HG03575 (cell line): ENCODE measurements at regions not wholly inside any gene's neighbourhood (a gene's known extent, or its start where the extent isn't known, plus 50 kb on each side); places are given as distances from the start of the nearest gene placed in this dataset.
"Not testable (repeated sequence)": the region's sequence is repeated elsewhere in the genome, so short reads cannot be mapped to it uniquely, and the experiment has no call there.

Experiments used
- ATAC-seq: cut with Tn5 transposase; IDR thresholded peaks from one replicate; pipeline ENCODE4 v1.9.1; 2021; ENCODE audit not compliant: unreplicated experiment, insufficient number of reproducible peaks, low FRiP score; ENCODE audit errors: extremely low read depth

- ATAC-seq, result no peak
Observed at GRCh38 chr18:28743115-28743514, 566.2 kb upstream of the CDH2 start.

GRCh38 chr18:28740575-28740974 is 563.6 kb upstream of the CDH2 start:
- no peak for ATAC-seq

GRCh38 chr18:28736951-28737350 is 560.0 kb upstream of the CDH2 start:
- no peak for ATAC-seq

GRCh38 chr18:28736223-28736622 is 559.3 kb upstream of the CDH2 start:
- no peak for ATAC-seq

GRCh38 chr18:28735731-28736130 is 558.8 kb upstream of the CDH2 start:
- no peak for ATAC-seq

- no peak for ATAC-seq
Observed at GRCh38 chr18:28729321-28729720, 552.4 kb upstream of the CDH2 start.

- ATAC-seq, result no peak
Observed at GRCh38 chr18:28728891-28729290, 552.0 kb upstream of the CDH2 start.

GRCh38 chr18:28727189-28727588 is 550.3 kb upstream of the CDH2 start:
- not testable (repeated sequence) for ATAC-seq

- ATAC-seq, result no peak
Observed at GRCh38 chr18:28725876-28726275, 548.9 kb upstream of the CDH2 start.

- no peak for ATAC-seq
Observed at GRCh38 chr18:28723506-28723905, 546.6 kb upstream of the CDH2 start.

GRCh38 chr18:28718696-28719095 is 541.8 kb upstream of the CDH2 start:
- no peak for ATAC-seq

GRCh38 chr18:28716338-28716737 is 539.4 kb upstream of the CDH2 start:
- no peak for ATAC-seq

GRCh38 chr18:28715206-28715605 is 538.3 kb upstream of the CDH2 start:
- ATAC-seq, result no peak

GRCh38 chr18:28714498-28714897 is 537.6 kb upstream of the CDH2 start:
- no peak for ATAC-seq

GRCh38 chr18:28712796-28713425 is 536.0 kb upstream of the CDH2 start:
- no peak for ATAC-seq

GRCh38 chr18:28712172-28712571 is 535.2 kb upstream of the CDH2 start:
- ATAC-seq, result no peak

GRCh38 chr18:28711096-28711495 is 534.2 kb upstream of the CDH2 start:
- no peak for ATAC-seq

GRCh38 chr18:28707006-28707405 is 530.1 kb upstream of the CDH2 start:
- no peak for ATAC-seq

- no peak for ATAC-seq
Observed at GRCh38 chr18:28706397-28706796, 529.5 kb upstream of the CDH2 start.

GRCh38 chr18:28705482-28705881 is 528.6 kb upstream of the CDH2 start:
- ATAC-seq, result no peak

- ATAC-seq, result no peak
Observed at GRCh38 chr18:28692337-28692736, 515.4 kb upstream of the CDH2 start.
